ENCODE measurements at regions not wholly inside any gene's neighbourhood (a gene's known extent, or its start where the extent isn't known, plus 50 kb on each side); places are given as distances from the start of the nearest gene placed in this dataset.

- H3F3A ChIP-seq (ENCODE audit: insufficient read depth, low read length): no peaks in the 10 kb centered on the region
- H4K20me1 ChIP-seq (ENCODE audit: insufficient read depth, low read length): no peaks in the 10 kb centered on the region
- no peaks in the 10 kb centered on the region for H3K9me2 ChIP-seq (ENCODE audit: low read depth, low read length)
- no peaks in the 10 kb centered on the region for H3K9me3 ChIP-seq (ENCODE audit: low read length)
- no peaks in the 10 kb centered on the region for H3K79me2 ChIP-seq (ENCODE audit: insufficient read depth, low read length)
- no peak for TF ChIP-seq CTCF (IDR thresholded peaks at IDR 0.05; ENCODE audit: low read length)
- TF ChIP-seq EZH2 (IDR thresholded peaks at IDR 0.05; ENCODE audit: borderline replicate concordance, low read length): no peak
- H3K9ac ChIP-seq (ENCODE audit: low read length): no peak overlapping the region
- H2AFZ ChIP-seq (ENCODE audit: low read length): no peak overlapping the region
- no peaks in the 10 kb centered on the region for H3K4me1 ChIP-seq (ENCODE audit: insufficient read depth, low read length, severe bottlenecking)
- H3K36me3 ChIP-seq (ENCODE audit: insufficient read depth, low read length): no peaks in the 10 kb centered on the region
- H3K4me2 ChIP-seq (ENCODE audit: low read length): no peak overlapping the region
- no peak overlapping the region for H3K4me3 ChIP-seq (ENCODE audit: low read depth, low read length, poor library complexity, severe bottlenecking)
- H3K27me3 ChIP-seq (ENCODE audit: insufficient read depth, low read length): no peaks in the 10 kb centered on the region
- no peak overlapping the region for H3K27ac ChIP-seq (ENCODE audit: low read depth, low read length, poor library complexity, severe bottlenecking)
These were observed 140.5 kb downstream of the INHBB start for GRCh38 chr2:120486441-120486840.

DNA sequence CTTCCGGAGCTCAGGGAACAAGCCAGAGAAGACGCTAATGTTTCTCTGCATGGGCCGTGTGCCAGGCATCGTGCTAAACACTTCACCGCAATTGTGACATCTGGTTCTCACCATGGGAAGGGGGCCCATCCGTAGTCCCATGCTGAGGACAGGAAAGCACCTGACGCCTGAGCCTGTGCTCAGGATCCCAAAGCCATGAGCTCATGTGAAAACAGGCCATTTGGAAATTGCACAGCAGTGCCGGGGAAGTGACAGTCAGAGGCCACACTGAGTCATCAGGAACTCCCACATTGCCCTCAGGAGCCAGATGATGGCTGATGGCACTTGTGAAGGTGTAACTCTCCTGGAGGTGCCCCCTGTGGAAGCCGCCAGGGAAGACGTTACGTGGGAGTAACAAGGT is 141.0 kb downstream of the INHBB start:
- no peak overlapping the region for H3K4me3 ChIP-seq (ENCODE audit: low read depth, low read length, poor library complexity, severe bottlenecking)
- no peak overlapping the region for H2AFZ ChIP-seq (ENCODE audit: low read length)
- no peaks in the 10 kb centered on the region for H3K9me2 ChIP-seq (ENCODE audit: low read depth, low read length)
- no peak overlapping the region for H3K27ac ChIP-seq (ENCODE audit: low read depth, low read length, poor library complexity, severe bottlenecking)
- H4K20me1 ChIP-seq (ENCODE audit: insufficient read depth, low read length): no peaks in the 10 kb centered on the region
- TF ChIP-seq EZH2 (IDR thresholded peaks at IDR 0.05; ENCODE audit: borderline replicate concordance, low read length): no peak
- no peak for TF ChIP-seq CTCF (IDR thresholded peaks at IDR 0.05; ENCODE audit: low read length)
- no peaks in the 10 kb centered on the region for H3F3A ChIP-seq (ENCODE audit: insufficient read depth, low read length)
- H3K9me3 ChIP-seq (ENCODE audit: low read length): no peaks in the 10 kb centered on the region
- H3K9ac ChIP-seq (ENCODE audit: low read length): no peak overlapping the region
- H3K27me3 ChIP-seq (ENCODE audit: insufficient read depth, low read length): no peaks in the 10 kb centered on the region
- no peaks in the 10 kb centered on the region for H3K79me2 ChIP-seq (ENCODE audit: insufficient read depth, low read length)
- no peak overlapping the region for H3K4me2 ChIP-seq (ENCODE audit: low read length)
- no peaks in the 10 kb centered on the region for H3K36me3 ChIP-seq (ENCODE audit: insufficient read depth, low read length)
- H3K4me1 ChIP-seq (ENCODE audit: insufficient read depth, low read length, severe bottlenecking): no peaks in the 10 kb centered on the region

DNA sequence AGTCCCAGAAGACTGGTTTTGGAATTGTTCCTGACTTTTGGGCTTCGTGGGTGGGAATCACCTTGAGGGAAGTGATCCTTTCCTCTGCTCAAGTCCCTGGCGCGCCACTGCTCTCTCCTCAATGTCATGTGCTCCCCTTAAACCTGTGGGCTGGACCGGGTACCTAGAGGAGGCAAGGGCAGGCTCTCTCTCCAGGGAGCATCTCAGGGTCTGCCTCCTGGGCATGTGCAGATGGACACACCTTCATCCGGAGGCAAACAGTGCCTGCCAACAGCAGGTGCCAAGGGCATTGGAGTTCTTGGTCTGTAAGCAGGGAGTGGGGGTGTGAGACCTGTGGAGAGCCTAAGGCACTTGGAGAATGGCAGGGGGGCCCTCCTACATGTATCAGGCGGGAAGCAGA is 142.6 kb downstream of the INHBB start:
- TF ChIP-seq EZH2 (IDR thresholded peaks at IDR 0.05; ENCODE audit: borderline replicate concordance, low read length) (no peak), CTCF (IDR thresholded peaks at IDR 0.05; ENCODE audit: low read length) (no peak)
- Histone ChIP-seq H3K4me2 (ENCODE audit: low read length) (no peak overlapping the region), H3K79me2 (ENCODE audit: insufficient read depth, low read length) (no peaks in the 10 kb centered on the region)

More for the DNA sequence above, 142.6 kb downstream of the INHBB start:
- Histone ChIP-seq H3K27me3 (ENCODE audit: insufficient read depth, low read length) (no peaks in the 10 kb centered on the region), H3K9ac (ENCODE audit: low read length) (no peak overlapping the region), H3K4me1 (ENCODE audit: insufficient read depth, low read length, severe bottlenecking) (no peaks in the 10 kb centered on the region), H3K27ac (ENCODE audit: low read depth, low read length, poor library complexity, severe bottlenecking) (no peak overlapping the region), H3F3A (ENCODE audit: insufficient read depth, low read length) (no peaks in the 10 kb centered on the region), H4K20me1 (ENCODE audit: insufficient read depth, low read length) (no peaks in the 10 kb centered on the region), H3K36me3 (ENCODE audit: insufficient read depth, low read length) (no peaks in the 10 kb centered on the region), H2AFZ (ENCODE audit: low read length) (no peak overlapping the region), H3K9me2 (ENCODE audit: low read depth, low read length) (no peaks in the 10 kb centered on the region), H3K9me3 (ENCODE audit: low read length) (no peaks in the 10 kb centered on the region), H3K4me3 (ENCODE audit: low read depth, low read length, poor library complexity, severe bottlenecking) (no peak overlapping the region)

Data from OCI-LY1 (cell line).